Frontal cortex (tissue), 3 donors: ENCODE measurements at regions not wholly inside any gene's neighbourhood (a gene's known extent, or its start where the extent isn't known, plus 50 kb on each side); places are given as distances from the start of the nearest gene placed in this dataset.

Experiments
- DNase-seq, 2 donors: peaks; one replicate each; pipeline ENCODE4 v3.0.0; 2012; ENCODE audit warnings: low spot score in 2 of 2
- FAIRE-seq: peaks from 2 replicates; lab custom pipeline; 2012; peaks lifted over from hg19 to GRCh38; lab: Jason Lieb, UNC
- donor health status: control.
- donor health status: control.
- donor health status: control.

GRCh38 chr7:25279705-25280104 lies 51.4 kb upstream of the NPVF start:
- DNase-seq (no peak), FAIRE-seq (no peak)

- FAIRE-seq (no peak), DNase-seq (no peak)
These were observed 51.9 kb upstream of the NPVF start for GRCh38 chr7:25280181-25280580.

- DNase-seq = no peak
- FAIRE-seq = no peak
These were observed 53.9 kb upstream of the NPVF start for GRCh38 chr7:25282194-25282593.

GRCh38 chr7:25286756-25287155 lies 58.5 kb upstream of the NPVF start:
- DNase-seq = no peak

GRCh38 chr7:25287291-25287690 lies 59.0 kb upstream of the NPVF start:
- FAIRE-seq = no peak
- DNase-seq = no peak

More at GRCh38 chr7:25286756-25287155, 58.5 kb upstream of the NPVF start:
- FAIRE-seq = no peak

- no peak for FAIRE-seq
These were observed 60.4 kb upstream of the NPVF start for GRCh38 chr7:25288556-25289307.

GRCh38 chr7:25289518-25289917 lies 61.2 kb upstream of the NPVF start:
- DNase-seq (no peak), FAIRE-seq (no peak)

More at GRCh38 chr7:25288556-25289307, 60.4 kb upstream of the NPVF start:
- DNase-seq = peak in 1 of 2 donors; percentile 17

GRCh38 chr7:25294624-25295023 lies 66.3 kb upstream of the NPVF start:
- DNase-seq = no peak
- FAIRE-seq = no peak

GRCh38 chr7:25295387-25295786 lies 67.1 kb upstream of the NPVF start:
- DNase-seq = no peak
- no peak for FAIRE-seq

- no peak for DNase-seq
- no peak for FAIRE-seq
These were observed 67.8 kb upstream of the NPVF start for GRCh38 chr7:25296086-25296485.

GRCh38 chr7:25297278-25297677 lies 69.0 kb upstream of the NPVF start:
- no peak for DNase-seq
- FAIRE-seq = no peak

GRCh38 chr7:25303281-25304181 lies 75.2 kb upstream of the NPVF start:
- DNase-seq (no peak), FAIRE-seq (no peak)

- DNase-seq = no peak
- FAIRE-seq = no peak
These were observed 76.4 kb upstream of the NPVF start for GRCh38 chr7:25304691-25305090.

GRCh38 chr7:25305831-25306230 lies 77.5 kb upstream of the NPVF start:
- DNase-seq = no peak
- no peak for FAIRE-seq

GRCh38 chr7:25307624-25308023 lies 79.3 kb upstream of the NPVF start:
- FAIRE-seq (peak; percentile 75), DNase-seq (no peak)

- DNase-seq = peak in 1 of 2 donors; percentile 17
These were observed 80.0 kb upstream of the NPVF start for GRCh38 chr7:25308246-25308645.

GRCh38 chr7:25308906-25309705 lies 80.8 kb upstream of the NPVF start:
- no peak for FAIRE-seq
- no peak for DNase-seq

More at GRCh38 chr7:25308246-25308645, 80.0 kb upstream of the NPVF start:
- FAIRE-seq = no peak

GRCh38 chr7:25310896-25311295 lies 82.6 kb upstream of the NPVF start:
- DNase-seq (no peak), FAIRE-seq (no peak)

- DNase-seq = no peak
- FAIRE-seq = no peak
These were observed 83.1 kb upstream of the NPVF start for GRCh38 chr7:25311346-25311745.

GRCh38 chr7:25312968-25313367 lies 84.7 kb upstream of the NPVF start:
- FAIRE-seq (no peak), DNase-seq (no peak)
